Activated naive CD4-positive, alpha-beta T cell treated with anti-CD3 and anti-CD28 coated beads, Interleukin-2, amount 10 ng/mL, durations not matched to agents 7 days and 5 days (primary cell): ENCODE measurements at regions not wholly inside any gene's neighbourhood (a gene's known extent, or its start where the extent isn't known, plus 50 kb on each side); places are given as distances from the start of the nearest gene placed in this dataset.

Experiments used
- CTCF ChIA-PET: fragments of 350-600 bp; sonication (Branson Sonifier 250); formaldehyde crosslinking; loops from one replicate; lab custom pipeline; 2021; ENCODE audit warnings: antibody characterized with exemption; lab: Charles Lee
- DNase-seq: peaks from one replicate; pipeline ENCODE4 v3.0.0-alpha.2; 2020
- H3K27ac Mint-ChIP-seq: one replicate; pipeline ENCODE4 v1.8.0; 2021; ENCODE audit warnings: mild to moderate bottlenecking, moderate library complexity, mixed read lengths
- H3K27me3 Mint-ChIP-seq: one replicate; pipeline ENCODE4 v1.8.0; 2021; ENCODE audit warnings: mild to moderate bottlenecking, mixed read lengths
- H3K36me3 Mint-ChIP-seq: one replicate; pipeline ENCODE4 v1.8.0; 2021; ENCODE audit warnings: mixed read lengths
- H3K4me1 Mint-ChIP-seq: one replicate; pipeline ENCODE4 v1.8.0; 2021; ENCODE audit warnings: mixed read lengths
- H3K4me3 Mint-ChIP-seq: one replicate; pipeline ENCODE4 v1.8.0; 2021; ENCODE audit warnings: mild to moderate bottlenecking, moderate library complexity, mixed read lengths
- H3K9me3 Mint-ChIP-seq: one replicate; pipeline ENCODE4 v1.8.0; 2021; ENCODE audit warnings: mixed read lengths

- Mint-ChIP-seq H3K36me3 (no peaks in the 10 kb centered on the region), H3K9me3 (no peaks in the 10 kb centered on the region), H3K4me1 (no peaks in the 10 kb centered on the region), H3K27me3 (peaks cover 3% of the 10 kb centered on the region), H3K4me3 (no peak overlapping the region), H3K27ac (no peak overlapping the region)
- no peak for DNase-seq
- CTCF ChIA-PET: no interaction called here
Measured at GRCh38 chr2:126832757-126833156, 65.9 kb upstream of the TEX51 start.

- H3K27ac Mint-ChIP-seq: no peak overlapping the region
- no peak for DNase-seq
- no peak overlapping the region for H3K4me3 Mint-ChIP-seq
- no peaks in the 10 kb centered on the region for H3K27me3 Mint-ChIP-seq
- H3K9me3 Mint-ChIP-seq: no peaks in the 10 kb centered on the region
- CTCF ChIA-PET: no interaction called here
- no peaks in the 10 kb centered on the region for H3K4me1 Mint-ChIP-seq
- H3K36me3 Mint-ChIP-seq: no peaks in the 10 kb centered on the region
Measured at GRCh38 chr2:126834006-126834659, 64.6 kb upstream of the TEX51 start.

- Mint-ChIP-seq H3K4me1 (no peaks in the 10 kb centered on the region), H3K36me3 (no peaks in the 10 kb centered on the region), H3K4me3 (no peak overlapping the region), H3K9me3 (no peaks in the 10 kb centered on the region), H3K27me3 (peaks cover 5% of the 10 kb centered on the region), H3K27ac (no peak overlapping the region)
- DNase-seq: no peak
- CTCF ChIA-PET: no interaction called here
Measured at GRCh38 chr2:126835261-126835660, 63.4 kb upstream of the TEX51 start.

- no peak overlapping the region for H3K4me3 Mint-ChIP-seq
- H3K4me1 Mint-ChIP-seq: no peaks in the 10 kb centered on the region
- peaks cover 9% of the 10 kb centered on the region for H3K27me3 Mint-ChIP-seq
- no peaks in the 10 kb centered on the region for H3K36me3 Mint-ChIP-seq
- DNase-seq: no peak
- H3K9me3 Mint-ChIP-seq: no peaks in the 10 kb centered on the region
- CTCF ChIA-PET: no interaction called here
- H3K27ac Mint-ChIP-seq: no peak overlapping the region
Measured at GRCh38 chr2:126835831-126836230, 62.9 kb upstream of the TEX51 start.

GRCh38 chr2:126836761-126837679, 61.7 kb upstream of the TEX51 start:
- no peak overlapping the region for H3K4me3 Mint-ChIP-seq
- no peaks in the 10 kb centered on the region for H3K4me1 Mint-ChIP-seq
- no peak overlapping the region for H3K27ac Mint-ChIP-seq
- peaks cover 9% of the 10 kb centered on the region for H3K27me3 Mint-ChIP-seq
- CTCF ChIA-PET: interaction anchor here (0.5 kb wide), 1 partner anchor 10 kb away, joined by 3 read pairs; no protein-coding TSS in a partner anchor
- H3K9me3 Mint-ChIP-seq: no peaks in the 10 kb centered on the region
- no peaks in the 10 kb centered on the region for H3K36me3 Mint-ChIP-seq
- DNase-seq: no peak

- no peak overlapping the region for H3K27ac Mint-ChIP-seq
- H3K9me3 Mint-ChIP-seq: no peaks in the 10 kb centered on the region
- H3K4me1 Mint-ChIP-seq: no peaks in the 10 kb centered on the region
- no peak overlapping the region for H3K4me3 Mint-ChIP-seq
- H3K27me3 Mint-ChIP-seq: peaks cover 12% of the 10 kb centered on the region
- CTCF ChIA-PET: interaction anchor here (0.5 to 1.0 kb wide), 2 partner anchors 11 to 50 kb away, joined by 3 to 4 read pairs; no protein-coding TSS in a partner anchor
- DNase-seq: no peak
- no peaks in the 10 kb centered on the region for H3K36me3 Mint-ChIP-seq
Measured at GRCh38 chr2:126837966-126838715, 60.5 kb upstream of the TEX51 start.

- Mint-ChIP-seq H3K9me3 (no peaks in the 10 kb centered on the region), H3K27ac (no peak overlapping the region)
Measured at GRCh38 chr2:126838716-126838985, 60.0 kb upstream of the TEX51 start.

GRCh38 chr2:126839796-126840195, 58.9 kb upstream of the TEX51 start:
- H3K9me3 Mint-ChIP-seq: no peaks in the 10 kb centered on the region
- CTCF ChIA-PET: no interaction called here
- H3K36me3 Mint-ChIP-seq: no peaks in the 10 kb centered on the region
- H3K4me3 Mint-ChIP-seq: no peak overlapping the region
- DNase-seq: no peak
- no peak overlapping the region for H3K27ac Mint-ChIP-seq
- H3K4me1 Mint-ChIP-seq: no peaks in the 10 kb centered on the region
- peaks cover 14% of the 10 kb centered on the region for H3K27me3 Mint-ChIP-seq

More at GRCh38 chr2:126838716-126838985, 60.0 kb upstream of the TEX51 start:
- Mint-ChIP-seq H3K4me1 (no peaks in the 10 kb centered on the region), H3K4me3 (no peak overlapping the region), H3K27me3 (peaks cover 14% of the 10 kb centered on the region), H3K36me3 (no peaks in the 10 kb centered on the region)
- CTCF ChIA-PET: interaction anchor here (1.0 kb wide), 1 partner anchor 49 kb away, joined by 4 read pairs; no protein-coding TSS in a partner anchor
- no peak for DNase-seq

- Mint-ChIP-seq H3K27ac (no peak overlapping the region), H3K27me3 (peaks cover 17% of the 10 kb centered on the region), H3K36me3 (no peaks in the 10 kb centered on the region), H3K4me1 (no peaks in the 10 kb centered on the region), H3K9me3 (no peaks in the 10 kb centered on the region), H3K4me3 (no peak overlapping the region)
- CTCF ChIA-PET: no interaction called here
- no peak for DNase-seq
Measured at GRCh38 chr2:126843081-126843480, 55.6 kb upstream of the TEX51 start.

GRCh38 chr2:126846241-126846640, 52.4 kb upstream of the TEX51 start:
- CTCF ChIA-PET: no interaction called here

More at GRCh38 chr2:126846241-126846640, 52.4 kb upstream of the TEX51 start:
- peaks cover 8% of the 10 kb centered on the region for H3K27me3 Mint-ChIP-seq
- H3K36me3 Mint-ChIP-seq: no peaks in the 10 kb centered on the region
- H3K4me1 Mint-ChIP-seq: no peaks in the 10 kb centered on the region
- no peaks in the 10 kb centered on the region for H3K9me3 Mint-ChIP-seq
- no peak overlapping the region for H3K4me3 Mint-ChIP-seq
- H3K27ac Mint-ChIP-seq: no peak overlapping the region
- no peak for DNase-seq
